GM12878 (cell line): ENCODE measurements at regions not wholly inside any gene's neighbourhood (a gene's known extent, or its start where the extent isn't known, plus 50 kb on each side); places are given as distances from the start of the nearest gene placed in this dataset.

Source experiments
- ATAC-seq: fragments of 200-7000 bp; cut with Tn5 transposase; 3 replicates; pipeline ENCODE4 v1.9.1; 2020; ENCODE audit warnings: mild to moderate bottlenecking, moderate library complexity
- BruUV-seq: library from RNA; stranded (reverse); fragments of 400-500 nt; replicated peaks from 2 replicates; lab custom pipeline; 2021; lab: Mats Ljungman, UMichigan
- CTCF ChIA-PET: fragments of 300-600 bp; sonication (Branson Sonifier 250); formaldehyde crosslinking; extraction: SDS; loops from one replicate; lab custom pipeline; 2021; ENCODE audit warnings: inconsistent platforms; lab: Yijun Ruan, JAX
- POLR2A ChIA-PET: fragments of 350-600 bp; formaldehyde crosslinking; extraction: SDS; loops from one replicate; lab custom pipeline; 2021; ENCODE audit warnings: inconsistent platforms; lab: Charles Lee
- RAD21 ChIA-PET: fragments of 300-600 bp; sonication (Branson Sonifier 250); formaldehyde crosslinking; loops from one replicate; lab custom pipeline; 2023; ENCODE audit warnings: antibody characterized with exemption; ENCODE audit not compliant: unreplicated experiment; lab: Charles Lee
- SMC1A ChIA-PET: fragments of 300-600 bp; sonication (Branson Sonifier 250); formaldehyde crosslinking; loops from one replicate; lab custom pipeline; 2023; ENCODE audit not compliant: unreplicated experiment, uncharacterized antibody; lab: Charles Lee
- DNase-seq: peaks from one replicate; pipeline ENCODE4 v3.0.0-alpha.2; 2011; ENCODE audit warnings: low read depth, low spot score
- FAIRE-seq: peaks from 3 replicates; lab custom pipeline; 2011; peaks lifted over from hg19 to GRCh38; lab: Jason Lieb, UNC
- H2AFZ ChIP-seq: 2 replicates; pipeline ENCODE4 v1.6.0; 2011; ENCODE audit warnings: low read depth, low read length, control low read depth; ENCODE audit not compliant: control insufficient read depth
- H3K27ac ChIP-seq: 2 replicates; pipeline ENCODE4 v1.5.1; 2011; ENCODE audit warnings: control low read depth; ENCODE audit not compliant: control insufficient read depth, insufficient read depth
- H3K27me3 ChIP-seq, 2 experiments: replicated peaks in 1 of 2; 2 replicates each; pipeline versions ENCODE4 v1.6.0 to v1.6.1; 2011; ENCODE audit warnings: low read length in 1 of 2; ENCODE audit not compliant: control insufficient read depth in 2 of 2, insufficient read depth in 2 of 2
- H3K36me3 ChIP-seq, 2 experiments: 2 replicates each; pipeline ENCODE4 v1.5.1; 2011; ENCODE audit warnings: low read length in 1 of 2; ENCODE audit not compliant: control insufficient read depth in 2 of 2, insufficient read depth in 2 of 2
- H3K4me1 ChIP-seq: 2 replicates; pipeline ENCODE4 v1.6.1; 2011; ENCODE audit warnings: mild to moderate bottlenecking, low read length, moderate library complexity, mixed read lengths; ENCODE audit not compliant: control insufficient read depth, insufficient read depth
- H3K4me2 ChIP-seq: 2 replicates; pipeline ENCODE4 v1.6.0; 2011; ENCODE audit warnings: control low read depth; ENCODE audit not compliant: control insufficient read depth, insufficient read depth
- H3K4me3 ChIP-seq: fragments of 200-600 bp; sonication (generic); 2 replicates; pipeline ENCODE4 v1.5.1; 2016
- H3K79me2 ChIP-seq: 2 replicates; pipeline ENCODE4 v1.6.0; 2011; ENCODE audit warnings: low read length; ENCODE audit not compliant: control insufficient read depth, insufficient read depth
- H3K9ac ChIP-seq: 2 replicates; pipeline ENCODE4 v1.8.0; 2011; ENCODE audit warnings: low read length, control low read depth, mixed read lengths; ENCODE audit not compliant: control insufficient read depth, insufficient read depth
- H3K9me3 ChIP-seq: replicated peaks from 3 replicates; pipeline ENCODE4 v1.5.1; 2011; ENCODE audit warnings: mild to moderate bottlenecking, low read length; ENCODE audit not compliant: control insufficient read depth, insufficient read depth
- H4K20me1 ChIP-seq: 2 replicates; pipeline ENCODE4 v1.6.0; 2011; ENCODE audit not compliant: control insufficient read depth, insufficient read depth
- BACH1 ChIP-seq: fragments of 450-650 bp; IDR thresholded peaks from 2 replicates; pipeline ENCODE4 v1.6.1; 2017; ENCODE audit warnings: mild to moderate bottlenecking, borderline replicate concordance
- BMI1 ChIP-seq: fragments of 450-650 bp; IDR thresholded peaks from 2 replicates; pipeline ENCODE4 v1.6.1; 2016; ENCODE audit warnings: mild to moderate bottlenecking, moderate library complexity, borderline replicate concordance
- CBX5 ChIP-seq: sonication (generic); IDR thresholded peaks from 2 replicates; pipeline ENCODE4 v1.6.1; 2016; ENCODE audit warnings: low read depth, moderate library complexity, mild to moderate bottlenecking, inconsistent platforms
- DPF2 ChIP-seq: fragments of 450-650 bp; IDR thresholded peaks from 2 replicates; pipeline ENCODE4 v1.6.1; 2017; ENCODE audit warnings: mild to moderate bottlenecking
- HDGF ChIP-seq: fragments of 450-650 bp; IDR thresholded peaks from 2 replicates; pipeline ENCODE4 v1.6.1; 2016; ENCODE audit warnings: antibody characterized with exemption
- JUNB ChIP-seq: IDR thresholded peaks from 2 replicates; pipeline ENCODE4 v1.6.1; 2016; ENCODE audit warnings: antibody characterized with exemption, mild to moderate bottlenecking
- MXI1 ChIP-seq: fragments of 150-350 bp; IDR thresholded peaks from 2 replicates; pipeline ENCODE4 v1.6.1; 2011; ENCODE audit warnings: low read depth, mild to moderate bottlenecking, inconsistent platforms, low read length, improper control_type of control experiment
- NR2C1 ChIP-seq: fragments of 450-650 bp; IDR thresholded peaks from 2 replicates; pipeline ENCODE4 v1.6.1; 2017; ENCODE audit warnings: antibody characterized with exemption, mild to moderate bottlenecking, moderate library complexity
- PML ChIP-seq: IDR thresholded peaks from 2 replicates; pipeline ENCODE4 v1.6.1; 2012; ENCODE audit warnings: low read length, inconsistent platforms
- POLR2AphosphoS5 ChIP-seq: IDR thresholded peaks from 2 replicates; pipeline ENCODE4 v1.6.1; 2011; ENCODE audit warnings: mild to moderate bottlenecking, low read length, inconsistent platforms
- SUPT20H ChIP-seq: IDR thresholded peaks from 2 replicates; pipeline ENCODE4 v1.6.1; 2011; ENCODE audit warnings: low read depth, mild to moderate bottlenecking, low read length, moderate library complexity, borderline replicate concordance; ENCODE audit not compliant: control insufficient read depth
- TCF12 ChIP-seq: IDR thresholded peaks from 2 replicates; pipeline ENCODE4 v1.6.1; 2011; ENCODE audit warnings: low read depth, mild to moderate bottlenecking, low read length
- YBX1 ChIP-seq: fragments of 450-650 bp; IDR thresholded peaks from 2 replicates; pipeline ENCODE4 v1.6.1; 2016; ENCODE audit warnings: antibody characterized with exemption
- YY1 ChIP-seq: IDR thresholded peaks from 2 replicates; pipeline ENCODE4 v1.6.1; 2011; ENCODE audit warnings: low read depth, mild to moderate bottlenecking, low read length
- ZNF207 ChIP-seq: fragments of 450-650 bp; IDR thresholded peaks from 2 replicates; pipeline ENCODE4 v1.6.1; 2014; ENCODE audit warnings: antibody characterized with exemption, mild to moderate bottlenecking, borderline replicate concordance
- WGBS: methylation state at CpG from one replicate; pipeline ENCODE4 v1.1.6; 2016; ENCODE audit warnings: low lambda C conversion rate; ENCODE audit not compliant: insufficient replicate concordance, insufficient coverage; ENCODE audit errors: missing lambda C conversion rate; 5-methylcytosine and 5-hydroxymethylcytosine counted together
- in situ Hi-C: fragments of 300-500 bp; cut with MboI; formaldehyde crosslinking; loops from 9 replicates; pipeline ENCODE4 v1.14.3; 2018; ENCODE audit warnings: mixed read lengths
- intact Hi-C: fragments of 100-400 bp; cut with micrococcal nuclease; formaldehyde crosslinking; loops from one replicate; pipeline ENCODE4 v1.14.2; 2022; ENCODE audit not compliant: unreplicated experiment
- TF ChIP-seq, protein P1 (sequence below): fragments of 450-650 bp; IDR thresholded peaks from 2 replicates; pipeline ENCODE4 v1.6.1; 2016; ENCODE audit warnings: mild to moderate bottlenecking

DNA sequence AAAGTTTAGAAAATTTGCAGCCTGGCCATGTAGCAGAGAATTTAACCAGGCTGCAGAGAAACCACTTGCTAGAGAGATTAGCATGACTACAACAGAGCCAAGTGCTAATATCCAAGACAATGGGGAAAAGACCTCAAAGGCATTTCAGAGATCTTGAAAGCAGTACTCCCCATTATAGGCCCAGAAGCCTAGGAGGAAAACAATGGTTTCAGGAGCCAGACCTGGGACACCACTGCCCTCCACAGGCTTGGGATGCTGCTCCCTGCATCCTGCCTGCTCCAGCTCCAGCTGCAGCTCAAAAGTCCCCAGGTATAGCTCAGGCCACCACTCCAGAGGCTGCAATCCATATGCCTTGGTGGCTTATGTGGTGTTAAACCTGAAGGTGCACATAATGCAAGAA is 101.5 kb upstream of the TMEM72 start (continued):
- TF ChIP-seq PML (no peak), YY1 (no peak), HDGF (no peak), CBX5 (no peak), BACH1 (no peak), BMI1 (no peak), NR2C1 (no peak), MXI1 (no peak), SUPT20H (no peak), JUNB (no peak)
- TF ChIP-seq, protein P1, sequence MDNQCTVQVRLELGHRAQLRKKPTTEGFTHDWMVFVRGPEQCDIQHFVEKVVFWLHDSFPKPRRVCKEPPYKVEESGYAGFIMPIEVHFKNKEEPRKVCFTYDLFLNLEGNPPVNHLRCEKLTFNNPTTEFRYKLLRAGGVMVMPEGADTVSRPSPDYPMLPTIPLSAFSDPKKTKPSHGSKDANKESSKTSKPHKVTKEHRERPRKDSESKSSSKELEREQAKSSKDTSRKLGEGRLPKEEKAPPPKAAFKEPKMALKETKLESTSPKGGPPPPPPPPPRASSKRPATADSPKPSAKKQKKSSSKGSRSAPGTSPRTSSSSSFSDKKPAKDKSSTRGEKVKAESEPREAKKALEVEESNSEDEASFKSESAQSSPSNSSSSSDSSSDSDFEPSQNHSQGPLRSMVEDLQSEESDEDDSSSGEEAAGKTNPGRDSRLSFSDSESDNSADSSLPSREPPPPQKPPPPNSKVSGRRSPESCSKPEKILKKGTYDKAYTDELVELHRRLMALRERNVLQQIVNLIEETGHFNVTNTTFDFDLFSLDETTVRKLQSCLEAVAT, result no peak
- TF ChIP-seq, all 136 proteins: peak for 0

- ChIA-PET SMC1A (no interaction called here), CTCF (no interaction called here), POLR2A (no interaction called here), RAD21 (no interaction called here)
- no peak overlapping the region for H3K9ac ChIP-seq
- TF ChIP-seq POLR2AphosphoS5, result no peak
- no peak for TF ChIP-seq ZNF207
- TF ChIP-seq PML, result no peak
- TF ChIP-seq YBX1, result no peak
- no peak for TF ChIP-seq DPF2
- no peak for TF ChIP-seq TCF12
- TF ChIP-seq HDGF, result no peak
- no peak for ATAC-seq
- H3K4me3 ChIP-seq, result no peak overlapping the region
- no peak for DNase-seq
- in situ Hi-C loops, result no loop called here
- H2AFZ ChIP-seq, result no peak overlapping the region
- intact Hi-C loops, result no loop called here
- no peak overlapping the region for H3K27ac ChIP-seq
- H3K4me1 ChIP-seq, result no peaks in the 10 kb centered on the region
- H3K4me2 ChIP-seq, result no peak overlapping the region
- H3K79me2 ChIP-seq, result no peaks in the 10 kb centered on the region
- no TSS peak for BruUV-seq
- FAIRE-seq, result no peak
- no peaks in the 10 kb centered on the region for H3K36me3 ChIP-seq
- WGBS, result 0% methylated on average over 3 of the region's 3 CpGs
- H4K20me1 ChIP-seq, result no peaks in the 10 kb centered on the region
- H3K27me3 ChIP-seq, result no peaks in the 10 kb centered on the region; a peak in 1 of 4 replicates
- no peaks in the 10 kb centered on the region for H3K9me3 ChIP-seq
These were observed 100.1 kb upstream of the TMEM72 start for GRCh38 chr10:44811072-44811471.
